Upper lobe of left lung (tissue), 4 donors: ENCODE measurements at regions not wholly inside any gene's neighbourhood (a gene's known extent, or its start where the extent isn't known, plus 50 kb on each side); places are given as distances from the start of the nearest gene placed in this dataset.

ENCODE experiments used
- POLR2AphosphoS5 ChIP-seq, 2 donors: sonication (generic); formaldehyde crosslinking; IDR thresholded peaks; one replicate each; pipeline ENCODE4 v1.5.1; 2017; ENCODE audit warnings: antibody characterized with exemption in 2 of 2
- TF ChIP-seq, protein P1 (sequence below), 6 experiments: fragments of 450-650 bp in 4 of 6; fragments of 200-600 bp in 2 of 6; sonication (generic) in 2 of 6; IDR thresholded peaks; one replicate each; pipeline ENCODE4 v1.5.1; 2016 to 2019; ENCODE audit warnings: antibody characterized with exemption in 6 of 6

DNA sequence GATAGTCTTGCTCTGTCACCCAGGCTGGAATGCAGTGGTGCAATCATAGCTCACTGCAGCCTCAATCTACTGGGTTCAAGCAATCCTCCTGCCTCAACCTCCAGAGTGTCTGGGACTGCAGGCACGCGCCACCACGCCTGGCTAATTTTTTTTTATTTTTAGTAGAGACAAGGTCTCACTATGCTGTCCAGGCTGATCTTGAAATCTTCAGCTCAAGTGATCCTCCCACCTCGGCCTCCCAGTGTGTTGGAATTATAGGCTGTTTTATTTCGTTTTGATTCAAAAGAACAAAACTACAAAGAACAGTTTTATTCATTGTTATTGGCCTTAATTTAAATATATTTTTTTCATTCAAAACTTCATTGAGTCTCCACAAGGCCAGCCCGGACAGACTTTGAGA, 109.8 kb upstream of the NFE2L3 start:
- TF ChIP-seq, protein P1, sequence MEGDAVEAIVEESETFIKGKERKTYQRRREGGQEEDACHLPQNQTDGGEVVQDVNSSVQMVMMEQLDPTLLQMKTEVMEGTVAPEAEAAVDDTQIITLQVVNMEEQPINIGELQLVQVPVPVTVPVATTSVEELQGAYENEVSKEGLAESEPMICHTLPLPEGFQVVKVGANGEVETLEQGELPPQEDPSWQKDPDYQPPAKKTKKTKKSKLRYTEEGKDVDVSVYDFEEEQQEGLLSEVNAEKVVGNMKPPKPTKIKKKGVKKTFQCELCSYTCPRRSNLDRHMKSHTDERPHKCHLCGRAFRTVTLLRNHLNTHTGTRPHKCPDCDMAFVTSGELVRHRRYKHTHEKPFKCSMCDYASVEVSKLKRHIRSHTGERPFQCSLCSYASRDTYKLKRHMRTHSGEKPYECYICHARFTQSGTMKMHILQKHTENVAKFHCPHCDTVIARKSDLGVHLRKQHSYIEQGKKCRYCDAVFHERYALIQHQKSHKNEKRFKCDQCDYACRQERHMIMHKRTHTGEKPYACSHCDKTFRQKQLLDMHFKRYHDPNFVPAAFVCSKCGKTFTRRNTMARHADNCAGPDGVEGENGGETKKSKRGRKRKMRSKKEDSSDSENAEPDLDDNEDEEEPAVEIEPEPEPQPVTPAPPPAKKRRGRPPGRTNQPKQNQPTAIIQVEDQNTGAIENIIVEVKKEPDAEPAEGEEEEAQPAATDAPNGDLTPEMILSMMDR (IDR thresholded peaks at IDR 0.05), result no peak
- TF ChIP-seq POLR2AphosphoS5 (IDR thresholded peaks at IDR 0.05), result no peak
